ENCODE measurements at regions not wholly inside any gene's neighbourhood (a gene's known extent, or its start where the extent isn't known, plus 50 kb on each side); places are given as distances from the start of the nearest gene placed in this dataset.
"Not testable (repeated sequence)": the region's sequence is repeated elsewhere in the genome, so short reads cannot be mapped to it uniquely, and the experiment has no call there.

GRCh38 chr4:181845617-181846016 is 397.6 kb upstream of the TENM3 start:
- H3K4me3 ChIP-seq (ENCODE audit: control insufficient read depth, low read depth, low read length), result no peak overlapping the region
- no peak for TF ChIP-seq CTCF (IDR thresholded peaks at IDR 0.05; ENCODE audit: control insufficient read depth, insufficient read depth, low read depth, low read length, missing control alignments)
- no peak for DNase-seq (ENCODE audit: low read depth)

GRCh38 chr4:181846934-181847333 is 396.3 kb upstream of the TENM3 start:
- no peak for DNase-seq (ENCODE audit: low read depth)
- no peak for TF ChIP-seq CTCF (IDR thresholded peaks at IDR 0.05; ENCODE audit: control insufficient read depth, insufficient read depth, low read depth, low read length, missing control alignments)
- no peak overlapping the region for H3K4me3 ChIP-seq (ENCODE audit: control insufficient read depth, low read depth, low read length)

- no peak for DNase-seq (ENCODE audit: low read depth)
- H3K4me3 ChIP-seq (ENCODE audit: control insufficient read depth, low read depth, low read length), result no peak overlapping the region
- no peak for TF ChIP-seq CTCF (IDR thresholded peaks at IDR 0.05; ENCODE audit: control insufficient read depth, insufficient read depth, low read depth, low read length, missing control alignments)
These were observed 394.8 kb upstream of the TENM3 start for GRCh38 chr4:181848357-181848756.

- no peak for TF ChIP-seq CTCF (IDR thresholded peaks at IDR 0.05; ENCODE audit: control insufficient read depth, insufficient read depth, low read depth, low read length, missing control alignments)
- H3K4me3 ChIP-seq (ENCODE audit: control insufficient read depth, low read depth, low read length), result no peak overlapping the region
- no peak for DNase-seq (ENCODE audit: low read depth)
These were observed 393.7 kb upstream of the TENM3 start for GRCh38 chr4:181849472-181849871.

- TF ChIP-seq CTCF (IDR thresholded peaks at IDR 0.05; ENCODE audit: control insufficient read depth, insufficient read depth, low read depth, low read length, missing control alignments), result no peak
- no peak overlapping the region for H3K4me3 ChIP-seq (ENCODE audit: control insufficient read depth, low read depth, low read length)
- DNase-seq (ENCODE audit: low read depth), result peak; percentile 45
These were observed 389.2 kb upstream of the TENM3 start for GRCh38 chr4:181853881-181854511.

GRCh38 chr4:181855307-181855706 is 387.9 kb upstream of the TENM3 start:
- no peak for DNase-seq (ENCODE audit: low read depth)
- no peak for TF ChIP-seq CTCF (IDR thresholded peaks at IDR 0.05; ENCODE audit: control insufficient read depth, insufficient read depth, low read depth, low read length, missing control alignments)
- no peak overlapping the region for H3K4me3 ChIP-seq (ENCODE audit: control insufficient read depth, low read depth, low read length)

- DNase-seq (ENCODE audit: low read depth); H3K4me3 ChIP-seq (ENCODE audit: control insufficient read depth, low read depth, low read length): not testable (repeated sequence)
These were observed 385.7 kb upstream of the TENM3 start for GRCh38 chr4:181857471-181857870.

Measured in AG09309 (cell line).